GM20431 (cell line): ENCODE measurements at regions not wholly inside any gene's neighbourhood (a gene's known extent, or its start where the extent isn't known, plus 50 kb on each side); places are given as distances from the start of the nearest gene placed in this dataset.
"Not testable (repeated sequence)": the region's sequence is repeated elsewhere in the genome, so short reads cannot be mapped to it uniquely, and the experiment has no call there.

Experiments used
- in situ Hi-C: fragments of 300-500 bp; cut with MseI, MboI; formaldehyde crosslinking; loops from one replicate; pipeline ENCODE4 v1.15.0; 2020; ENCODE audit warnings: low sequenced_read_pairs; ENCODE audit not compliant: unreplicated experiment

DNA sequence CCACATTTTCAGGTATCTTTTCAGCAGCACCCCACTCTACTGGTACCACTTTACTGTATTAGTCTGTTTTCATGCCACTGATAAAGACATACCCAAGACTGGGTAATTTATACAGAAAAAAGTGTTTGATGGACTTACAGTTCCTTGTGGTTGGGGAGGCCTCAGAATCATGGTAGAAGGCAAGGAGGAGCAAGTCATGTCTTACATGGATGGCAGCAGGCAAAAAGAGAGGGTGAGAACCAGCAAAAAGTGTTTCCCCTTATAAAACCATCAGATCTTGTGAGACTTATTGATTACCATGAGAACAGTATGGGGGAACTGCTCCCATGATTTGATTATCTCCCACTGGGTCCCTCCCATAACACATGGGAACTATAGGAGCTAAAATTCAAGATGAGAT, 685.9 kb downstream of the NYAP2 start:
- in situ Hi-C loops = not testable (repeated sequence)

DNA sequence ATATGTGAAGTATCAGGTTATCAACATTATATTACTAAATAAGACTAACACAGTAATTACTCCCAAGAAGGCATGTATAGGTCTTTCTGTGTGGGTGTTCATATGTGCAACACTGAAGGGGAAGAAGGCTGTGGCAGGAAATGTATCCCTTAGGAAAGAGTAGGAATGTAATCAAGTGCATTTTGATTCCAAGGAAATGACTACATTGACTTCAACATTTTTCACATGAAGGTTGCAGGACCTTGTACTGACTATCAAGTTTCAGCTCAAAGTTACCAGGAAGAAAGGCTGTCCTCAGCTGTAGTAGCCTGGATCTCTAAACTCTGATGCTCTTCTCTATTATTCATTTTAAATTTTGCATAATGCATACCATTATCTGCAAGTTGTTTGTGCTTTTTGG, 680.8 kb downstream of the NYAP2 start:
- in situ Hi-C loops = no loop called here

DNA sequence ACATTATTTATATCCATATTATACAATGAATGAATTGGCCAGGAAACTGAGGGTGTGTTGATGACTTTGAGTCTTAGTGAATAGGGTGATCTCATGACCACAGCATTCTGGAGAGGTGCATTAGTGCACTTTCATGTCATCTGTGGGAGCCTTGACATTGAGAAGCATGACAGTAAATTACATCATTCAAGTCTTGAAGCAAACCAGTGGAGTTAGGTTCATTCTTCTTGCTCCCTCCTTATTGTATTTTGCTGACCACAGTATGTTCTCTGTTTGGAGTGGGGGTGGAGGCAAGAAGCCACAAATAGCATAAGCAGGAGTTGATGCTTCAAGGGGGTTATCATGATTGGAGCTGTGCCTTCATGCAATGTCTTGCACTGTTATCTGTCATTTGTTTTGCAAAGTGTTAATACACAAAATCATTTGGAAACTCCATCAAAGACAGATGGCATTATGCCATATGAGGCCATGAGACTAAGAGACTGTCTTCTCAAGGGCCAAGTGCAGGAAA, 680.2 kb downstream of the NYAP2 start:
- in situ Hi-C loops = no loop called here

DNA sequence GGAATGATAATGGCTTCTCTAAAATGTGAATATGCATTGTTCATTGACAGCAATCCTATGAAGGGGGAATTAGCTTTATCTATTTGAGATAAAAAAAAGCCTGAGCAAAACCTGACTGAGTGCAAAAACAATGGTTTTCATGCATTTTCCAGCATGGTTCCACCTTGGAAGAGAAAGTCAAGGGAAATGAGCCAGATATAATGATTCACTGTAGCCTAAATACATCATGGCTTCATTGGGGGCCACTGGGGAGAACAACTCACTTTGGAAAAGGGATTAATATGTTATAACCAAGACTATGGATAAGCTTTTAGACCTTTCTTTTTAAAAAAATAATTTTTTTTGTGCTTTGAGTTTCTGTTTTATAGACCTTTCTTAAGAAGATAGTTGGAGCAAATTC, 679.7 kb downstream of the NYAP2 start:
- in situ Hi-C loops = no loop called here

DNA sequence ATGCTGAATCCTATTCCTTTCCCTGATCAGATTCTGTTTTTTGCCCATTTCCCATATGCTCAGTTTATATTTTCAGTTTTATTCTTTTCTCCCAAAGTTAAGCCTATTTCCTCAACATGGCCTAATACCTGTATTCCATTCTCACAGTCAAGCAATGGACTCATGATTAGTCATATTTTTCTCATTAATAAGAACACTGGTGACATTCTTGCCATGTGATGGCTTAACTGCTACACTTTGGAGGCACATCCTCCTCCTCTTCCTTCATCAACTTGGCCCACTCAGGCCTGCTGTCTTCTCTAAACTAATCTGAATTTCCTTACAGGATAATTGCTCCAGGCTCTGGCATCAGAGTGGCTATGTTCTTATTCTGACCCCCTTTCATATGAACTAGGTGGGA, 679.2 kb downstream of the NYAP2 start:
- in situ Hi-C loops = no loop called here

DNA sequence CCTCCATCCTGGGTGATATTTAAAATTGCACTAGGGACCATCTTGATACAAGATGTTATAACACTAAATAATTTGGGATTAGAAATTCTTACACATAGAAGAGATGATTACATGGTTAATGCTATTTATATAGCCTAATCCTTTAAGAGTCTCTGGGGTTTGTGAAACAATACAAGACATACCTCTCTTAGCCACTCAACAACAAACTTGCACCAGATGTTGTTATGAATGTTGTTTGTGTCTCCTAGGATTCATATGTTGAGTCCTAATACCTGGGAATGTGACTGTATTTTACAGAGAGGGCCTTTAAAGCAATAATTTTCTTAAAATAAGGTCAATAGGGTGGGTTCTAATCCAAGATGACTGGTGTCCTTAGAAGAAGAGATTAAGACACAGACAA, 678.3 kb downstream of the NYAP2 start:
- in situ Hi-C loops = no loop called here

DNA sequence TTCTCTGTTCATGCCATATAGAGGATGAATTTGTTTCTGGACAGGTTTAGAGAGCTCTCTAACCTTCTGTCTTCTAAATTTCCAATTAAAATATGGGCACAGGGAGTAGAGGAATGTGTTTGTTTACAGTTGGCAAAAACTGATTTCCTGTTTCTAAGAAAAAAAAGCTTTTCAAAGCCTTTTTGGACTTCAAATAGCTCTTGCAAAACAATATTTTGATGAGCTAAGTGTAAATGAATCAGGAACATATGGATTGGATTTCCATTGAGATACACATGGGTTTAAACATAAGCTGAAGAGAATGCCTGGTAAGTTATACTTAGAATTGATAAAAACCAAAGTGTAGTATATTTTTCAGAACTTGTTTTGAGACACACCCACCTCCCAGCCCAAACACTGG, 677.5 kb downstream of the NYAP2 start:
- in situ Hi-C loops = no loop called here

DNA sequence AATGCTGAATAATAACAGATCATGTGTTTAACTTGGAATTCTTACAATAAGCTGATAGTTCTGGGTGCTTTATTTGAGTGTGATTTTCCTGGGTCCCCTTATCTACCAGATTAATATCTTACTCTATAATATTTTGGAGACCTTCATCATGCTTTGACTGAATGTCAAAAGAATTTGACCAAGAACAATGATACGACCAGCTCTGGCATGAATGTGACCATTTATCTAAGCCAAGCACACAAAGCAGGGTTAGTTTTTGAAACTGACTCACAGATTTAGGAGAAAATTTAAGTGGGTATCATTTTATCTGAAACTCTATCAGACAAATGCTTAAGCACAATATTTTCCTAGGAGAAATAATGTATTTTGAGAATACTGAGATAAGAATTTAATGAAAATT, 677.0 kb downstream of the NYAP2 start:
- in situ Hi-C loops = no loop called here

DNA sequence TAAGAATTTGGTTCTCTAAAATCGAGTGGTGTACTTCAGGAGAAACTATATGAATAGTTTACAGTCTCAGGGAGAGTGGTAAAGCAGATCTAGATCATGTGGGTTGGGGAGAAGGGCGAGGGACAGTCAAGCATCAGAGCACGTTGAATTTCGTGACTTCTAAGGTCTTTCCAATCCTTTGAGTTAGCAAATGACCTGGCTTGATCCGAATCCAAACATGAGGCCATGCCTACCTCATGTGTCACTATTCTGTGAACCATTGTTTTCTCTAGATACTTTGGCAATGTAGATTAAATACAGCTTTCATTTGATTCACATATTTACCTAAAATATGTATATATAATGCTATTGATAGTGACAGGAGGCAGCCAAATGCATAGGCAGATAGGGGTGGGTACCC, 674.9 kb downstream of the NYAP2 start:
- in situ Hi-C loops = no loop called here

DNA sequence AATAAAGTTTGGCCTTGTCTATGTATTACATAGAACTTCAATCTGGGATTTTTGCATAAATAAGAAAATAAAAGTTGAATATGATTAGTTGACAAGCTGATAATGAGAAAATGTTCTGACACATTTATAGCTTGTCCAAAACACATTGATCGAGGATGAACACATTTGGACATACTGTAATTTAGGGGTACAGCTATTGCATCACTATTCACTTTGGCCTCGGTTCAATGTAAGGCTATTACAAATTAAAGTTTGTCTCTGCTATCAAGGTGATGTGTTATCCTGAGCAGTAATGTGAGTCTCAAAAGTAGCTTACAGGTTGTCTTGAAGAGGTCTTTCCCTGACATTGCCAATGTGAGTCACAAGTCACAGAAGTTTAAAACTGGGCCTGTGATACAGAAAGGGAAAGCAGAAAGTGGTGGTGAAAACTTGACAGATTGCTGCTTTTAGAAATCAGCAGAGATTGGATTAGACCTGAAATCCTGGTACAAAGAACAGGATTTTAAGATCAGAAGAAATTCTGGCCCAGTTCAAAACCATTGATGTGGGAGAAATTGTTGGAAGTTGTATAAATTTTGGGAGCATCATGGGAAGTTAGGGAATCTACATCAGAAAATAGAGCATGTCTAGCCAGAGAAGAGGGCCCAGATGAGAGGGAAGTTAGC, 674.1 kb downstream of the NYAP2 start:
- in situ Hi-C loops = no loop called here

DNA sequence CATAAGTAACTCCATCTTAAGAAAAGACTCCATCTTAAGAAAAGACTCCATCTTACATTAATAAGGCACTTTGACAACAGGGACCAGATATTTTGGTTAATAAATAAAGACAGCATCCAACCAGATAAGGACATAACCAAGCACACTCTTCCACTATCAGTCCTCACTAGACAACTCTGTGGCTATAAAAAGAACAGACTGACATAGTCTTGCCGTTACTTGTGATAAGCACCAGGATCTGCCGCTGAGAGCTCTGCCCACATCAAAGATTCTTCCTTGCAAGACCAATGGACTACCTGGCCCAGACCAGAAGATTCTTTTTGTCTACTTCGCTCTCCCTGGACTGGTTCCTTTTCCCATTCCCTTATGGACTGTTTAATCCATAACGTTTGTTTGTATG, 667.4 kb downstream of the NYAP2 start:
- in situ Hi-C loops = no loop called here

DNA sequence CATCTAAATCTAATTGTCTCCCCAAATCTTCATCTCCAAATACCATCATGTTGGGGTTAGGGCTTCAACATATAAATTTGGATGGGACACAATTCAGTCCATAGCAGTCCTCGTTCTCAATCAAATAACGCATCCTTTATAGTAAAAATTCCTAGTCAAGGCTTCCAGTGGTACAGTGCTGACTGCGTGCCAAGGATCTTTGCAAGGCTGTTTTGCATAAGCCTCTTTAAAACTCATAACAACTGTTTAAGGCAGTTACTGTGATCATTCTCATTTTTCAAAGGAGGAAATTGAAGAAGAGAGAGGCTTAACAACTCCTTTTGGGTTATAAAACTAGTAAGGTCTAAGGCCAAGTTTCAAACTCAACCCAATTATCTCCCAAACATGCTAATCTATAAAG, 666.9 kb downstream of the NYAP2 start:
- in situ Hi-C loops = no loop called here

DNA sequence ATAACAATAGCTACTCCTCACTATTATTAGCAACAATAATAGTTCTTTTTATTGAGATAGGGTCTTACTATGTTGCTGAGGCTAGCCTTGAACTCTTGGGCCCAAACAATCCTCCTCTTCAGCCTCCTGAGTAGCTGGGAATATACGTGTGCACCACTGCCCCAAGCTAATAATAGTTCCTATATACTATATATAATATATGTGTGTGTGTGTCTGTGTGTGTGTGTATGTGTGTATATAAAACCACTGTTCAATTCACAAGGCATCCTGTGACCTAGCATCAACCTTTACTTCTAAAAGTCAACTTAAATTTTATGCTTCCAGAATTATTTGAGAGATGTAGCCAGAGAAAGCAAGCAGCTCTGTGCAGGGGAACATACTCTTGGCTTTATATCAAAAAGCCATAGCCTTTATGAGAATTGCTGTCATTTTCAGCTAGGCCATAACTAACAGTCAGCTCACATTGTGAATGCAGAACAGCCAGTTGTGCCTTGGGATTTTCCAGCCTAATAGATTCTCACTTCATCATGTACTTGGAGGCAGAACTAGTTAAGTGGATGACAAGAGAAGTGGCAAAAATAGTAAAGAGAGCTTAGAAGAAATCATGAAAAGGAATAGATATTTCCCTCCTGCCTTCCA, 665.5 kb downstream of the NYAP2 start:
- in situ Hi-C loops = no loop called here

DNA sequence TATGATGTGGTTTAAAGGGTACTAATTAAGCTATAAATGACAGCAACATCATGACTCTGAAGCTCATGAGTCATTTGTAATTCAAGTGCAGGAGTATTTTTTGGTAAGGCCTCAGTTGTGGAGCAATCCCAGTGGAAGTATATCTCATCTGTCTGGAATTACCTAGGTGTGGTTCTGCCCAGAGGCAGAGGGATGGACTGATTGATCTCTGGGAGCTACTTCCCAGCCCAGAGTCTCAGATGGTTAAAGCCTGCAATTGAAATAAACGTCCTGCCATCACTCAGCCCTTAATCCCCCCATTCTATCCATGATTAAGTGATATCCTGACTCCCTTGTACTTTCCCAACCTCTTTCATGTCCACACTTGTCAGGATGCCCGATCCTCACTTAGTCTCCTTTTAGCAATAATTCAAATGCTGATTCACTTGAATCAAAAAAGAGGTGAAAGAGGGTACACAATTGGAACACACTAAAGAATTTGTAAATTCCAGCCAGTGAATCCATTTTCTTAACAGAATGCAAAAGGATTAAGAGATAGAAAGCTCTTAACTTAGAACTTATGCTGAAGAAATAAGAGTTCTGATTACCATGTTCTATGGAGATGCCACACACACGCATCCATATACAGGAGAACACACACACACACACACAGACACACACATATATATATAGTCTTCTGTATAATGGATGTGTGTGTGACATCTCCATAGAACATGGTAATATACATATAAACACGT, 664.4 kb downstream of the NYAP2 start:
- in situ Hi-C loops = no loop called here

DNA sequence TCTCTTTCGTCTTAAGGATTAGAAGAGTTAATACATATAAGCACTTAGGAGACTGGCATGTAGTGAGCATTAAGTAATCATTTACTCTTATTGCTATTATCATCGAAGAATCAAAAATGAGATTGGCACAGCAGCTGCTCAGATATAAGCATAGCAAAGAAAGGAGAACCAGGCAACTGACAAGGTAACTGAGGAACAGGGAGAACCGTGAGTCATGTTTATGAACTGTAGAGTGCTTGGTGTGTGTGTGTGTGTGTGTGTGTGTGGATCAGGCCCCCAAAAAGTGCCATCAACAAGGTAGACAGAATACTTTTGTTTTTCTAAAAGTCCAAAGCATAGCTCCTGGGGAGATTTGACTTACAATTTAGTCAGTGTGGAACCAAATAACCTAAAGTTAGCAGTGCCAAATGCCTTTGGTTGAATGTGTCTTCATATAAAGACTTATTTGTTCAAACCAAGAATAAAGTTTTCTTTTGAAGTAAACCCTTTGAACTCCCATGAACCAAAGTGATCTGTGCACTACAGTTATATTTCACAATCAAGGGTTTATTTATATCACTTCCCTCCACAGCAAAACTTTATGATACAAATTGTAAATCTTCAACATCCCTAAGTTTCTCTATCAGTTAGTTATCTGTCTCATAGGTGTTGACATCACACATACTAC, 660.6 kb downstream of the NYAP2 start:
- in situ Hi-C loops = no loop called here

DNA sequence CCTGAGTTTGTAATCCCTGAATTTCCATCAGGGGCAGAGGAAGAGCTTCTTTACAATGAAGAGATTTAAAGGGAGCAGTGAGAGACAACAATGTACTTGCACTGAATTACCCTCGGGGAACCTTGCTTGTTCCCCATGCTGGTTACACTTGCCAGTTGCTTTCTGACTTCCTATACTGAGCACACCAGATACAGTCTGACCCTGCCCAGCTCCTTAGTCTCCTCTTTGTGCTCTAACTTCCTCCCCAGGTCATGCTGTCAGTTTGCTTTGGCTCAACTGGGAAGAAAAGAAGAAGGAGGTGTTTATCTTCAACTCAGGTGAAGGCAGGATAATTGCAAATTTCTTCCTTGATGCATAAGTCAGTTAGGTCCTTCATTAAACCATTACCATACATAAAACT, 658.4 kb downstream of the NYAP2 start:
- in situ Hi-C loops = no loop called here

DNA sequence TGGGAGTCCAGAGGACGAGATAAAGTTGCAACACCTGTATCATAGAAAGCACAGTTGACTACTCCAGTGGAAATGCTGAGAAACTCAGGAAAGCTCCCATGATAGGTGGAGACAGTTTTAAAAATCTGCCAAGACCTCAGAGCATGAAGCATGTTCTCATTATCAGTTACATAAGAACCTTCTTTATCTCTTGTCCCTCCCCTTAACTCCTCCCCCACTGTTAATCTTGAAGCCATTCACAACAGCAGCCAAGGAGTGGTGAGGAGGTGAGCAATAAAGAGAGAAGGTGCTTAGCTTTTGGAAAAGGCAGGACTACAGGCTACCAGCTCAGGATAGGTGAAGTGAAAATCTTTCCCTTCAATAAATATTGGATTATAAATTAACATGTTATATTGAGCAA, 657.9 kb downstream of the NYAP2 start:
- in situ Hi-C loops = no loop called here

DNA sequence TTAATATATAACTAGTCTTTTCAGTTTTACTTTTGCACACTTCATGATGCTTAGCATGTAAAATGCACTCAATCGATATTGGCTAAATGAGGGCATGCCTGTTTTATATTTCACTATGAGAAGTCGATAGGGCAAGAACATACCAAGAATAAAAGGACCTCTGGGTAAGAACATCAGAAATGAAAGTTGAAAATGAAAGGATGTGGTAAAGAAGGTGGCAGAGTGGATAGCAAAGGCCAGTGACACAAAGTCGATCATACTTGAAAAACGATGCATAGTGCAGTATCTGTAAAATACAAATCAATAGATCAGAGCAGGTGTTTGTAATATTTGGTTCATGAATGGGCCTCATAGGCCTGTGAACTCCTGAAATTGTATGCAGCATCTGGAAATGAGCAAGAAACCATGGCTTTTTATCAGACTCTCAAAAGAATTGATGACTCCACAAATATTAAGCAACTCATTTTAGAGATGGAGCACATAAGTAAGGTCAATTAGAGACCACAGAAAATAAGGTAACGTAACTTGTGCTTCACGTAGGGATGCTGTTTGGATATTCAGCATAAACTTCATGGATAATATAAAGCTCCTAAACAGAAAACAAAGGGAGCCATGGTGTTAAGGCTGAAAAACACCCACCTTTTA, 653.4 kb downstream of the NYAP2 start:
- in situ Hi-C loops = no loop called here

DNA sequence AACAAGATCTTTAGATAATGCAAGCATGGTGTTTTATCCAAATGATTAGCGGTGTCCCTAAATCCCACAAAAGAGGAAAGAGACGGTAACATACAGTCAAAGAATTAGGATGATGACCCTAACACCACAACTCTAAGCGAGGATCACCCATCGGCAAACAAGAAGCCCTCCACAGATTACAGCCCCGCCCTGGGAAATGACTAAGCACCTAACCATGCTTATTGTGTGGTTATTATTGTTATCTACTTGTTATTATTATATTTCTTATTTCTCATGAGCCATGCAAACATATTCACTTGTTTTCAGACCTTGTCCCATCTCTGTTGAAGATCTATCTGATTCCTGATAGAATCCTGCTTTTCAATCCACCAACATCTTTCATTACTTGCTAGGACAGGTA, 651.3 kb downstream of the NYAP2 start:
- in situ Hi-C loops = no loop called here

DNA sequence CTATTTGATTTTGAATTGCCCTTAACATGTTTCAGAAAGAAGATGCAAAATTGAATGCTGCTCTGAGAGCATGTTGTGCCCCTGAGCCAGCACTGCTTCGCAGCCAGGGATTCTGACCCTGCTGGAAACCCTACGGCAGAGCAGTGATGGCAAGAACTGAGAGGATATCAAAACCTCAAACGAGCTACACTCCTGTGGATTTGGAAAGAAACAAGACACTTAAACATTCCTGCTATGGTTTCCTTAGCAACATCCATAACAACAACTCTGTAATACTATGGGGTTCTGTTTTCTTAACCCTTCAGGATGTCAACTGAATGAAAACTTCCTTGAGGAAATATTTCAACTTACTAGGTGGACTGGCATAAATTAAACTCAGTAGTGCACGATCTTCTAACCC, 649.1 kb downstream of the NYAP2 start:
- in situ Hi-C loops = no loop called here
